Cardiac fibroblast (primary cell): ENCODE measurements at regions not wholly inside any gene's neighbourhood (a gene's known extent, or its start where the extent isn't known, plus 50 kb on each side); places are given as distances from the start of the nearest gene placed in this dataset.

ENCODE experiments used
- DNase-seq, 2 donors: peaks; one replicate each; pipeline versions ENCODE4 v3.0.0 to v3.0.0-alpha.2; 2010; ENCODE audit warnings: low read depth in 2 of 2
- H3K4me3 ChIP-seq, 2 donors: replicated peaks in 1 of 2; 1 replicate in 1 of 2; 2 replicates in 1 of 2; pipeline ENCODE4 v1.5.1; 2011; ENCODE audit warnings: low read depth in 2 of 2, low read length in 2 of 2, mild to moderate bottlenecking in 2 of 2, moderate library complexity in 1 of 2
- CTCF ChIP-seq: IDR thresholded peaks from one replicate; pipeline ENCODE4 v1.5.1; 2011; ENCODE audit warnings: low read depth, mild to moderate bottlenecking, low read length, inconsistent platforms

GRCh38 chr9:80030801-80031200, 459.0 kb downstream of the TLE4 start:
- TF ChIP-seq CTCF, result no peak
- no peak for DNase-seq
- no peak overlapping the region for H3K4me3 ChIP-seq

GRCh38 chr9:80028501-80028900, 456.7 kb downstream of the TLE4 start:
- TF ChIP-seq CTCF, result no peak
- H3K4me3 ChIP-seq, result no peak overlapping the region
- DNase-seq, result peak in 1 of 2 donors; percentile 2

GRCh38 chr9:80025796-80026520, 454.2 kb downstream of the TLE4 start:
- no peak overlapping the region for H3K4me3 ChIP-seq
- no peak for TF ChIP-seq CTCF
- no peak for DNase-seq

GRCh38 chr9:80025131-80025530, 453.4 kb downstream of the TLE4 start:
- no peak for TF ChIP-seq CTCF
- DNase-seq, result no peak
- no peak overlapping the region for H3K4me3 ChIP-seq

GRCh38 chr9:80020530-80020929, 448.8 kb downstream of the TLE4 start:
- no peak for DNase-seq
- no peak for TF ChIP-seq CTCF
- H3K4me3 ChIP-seq, result no peak overlapping the region

GRCh38 chr9:80020056-80020455, 448.3 kb downstream of the TLE4 start:
- DNase-seq, result no peak
- no peak for TF ChIP-seq CTCF
- no peak overlapping the region for H3K4me3 ChIP-seq

- H3K4me3 ChIP-seq, result no peak overlapping the region
- DNase-seq, result no peak
- TF ChIP-seq CTCF, result no peak
These were observed 442.1 kb downstream of the TLE4 start for GRCh38 chr9:80013891-80014290.
